GM19099 (cell line): ENCODE measurements at regions not wholly inside any gene's neighbourhood (a gene's known extent, or its start where the extent isn't known, plus 50 kb on each side); places are given as distances from the start of the nearest gene placed in this dataset.

Source experiments
- POLR2A ChIP-seq: IDR thresholded peaks from 3 replicates; pipeline ENCODE4 v1.6.1; 2011; ENCODE audit warnings: low read depth; ENCODE audit not compliant: insufficient read length; ENCODE audit errors: extremely low read depth

DNA sequence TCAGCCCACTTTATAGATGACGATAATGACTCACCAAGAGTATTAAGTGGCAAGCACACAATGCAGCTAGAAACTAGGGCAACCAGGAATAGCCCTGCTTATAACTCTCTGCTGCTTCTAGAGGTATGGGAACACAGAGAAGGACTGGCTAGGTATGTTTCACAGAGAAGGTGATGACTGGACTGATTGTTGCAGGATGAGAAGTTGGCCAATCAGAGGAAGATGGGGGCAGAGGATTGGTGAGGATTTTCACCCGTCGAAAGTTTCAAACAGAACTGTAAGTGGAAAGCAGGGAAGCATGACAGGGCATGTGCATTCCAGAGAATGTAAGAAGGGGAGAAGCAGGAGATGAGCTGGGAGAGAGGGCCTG is 222.4 kb upstream of the JUN start:
- no peak for TF ChIP-seq POLR2A

DNA sequence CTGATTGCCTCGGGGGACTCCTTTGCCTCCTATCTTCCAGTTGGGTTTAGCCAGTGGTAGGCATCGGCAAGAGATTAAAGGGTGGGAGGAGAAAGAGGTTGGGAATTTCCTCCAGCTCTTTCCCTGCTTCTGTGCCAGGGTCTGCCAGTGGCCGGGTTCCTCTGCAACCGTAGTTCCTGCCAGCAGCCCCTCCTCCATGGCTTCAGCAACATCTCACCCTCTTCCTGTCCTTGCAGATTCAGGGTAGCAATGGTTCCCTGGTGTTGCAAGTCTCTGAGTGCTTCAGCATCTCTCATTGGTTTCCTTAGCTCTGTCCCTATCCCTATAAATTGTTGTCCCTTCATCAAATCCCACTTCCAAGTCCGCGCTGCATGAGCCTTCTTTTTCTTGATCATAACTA is 223.1 kb upstream of the JUN start:
- no peak for TF ChIP-seq POLR2A

DNA sequence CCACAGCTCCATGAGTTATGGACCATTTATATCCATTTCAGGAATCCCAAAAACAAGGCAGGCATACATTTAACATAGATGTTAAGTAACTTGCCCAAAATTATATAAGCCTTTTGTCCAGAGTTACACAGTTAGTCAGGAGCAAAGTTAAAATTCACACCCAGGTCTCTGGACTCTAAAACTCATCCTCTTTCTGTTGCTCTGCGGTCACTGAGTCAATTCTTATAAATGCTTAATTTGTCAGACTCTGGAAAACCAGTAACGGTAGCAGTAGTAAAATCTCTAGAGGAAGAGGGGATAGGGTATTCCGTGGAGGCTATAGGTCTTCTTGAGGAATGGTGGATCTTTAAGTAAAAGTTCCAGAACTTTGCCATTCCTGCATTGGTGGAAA is 223.6 kb upstream of the JUN start:
- TF ChIP-seq POLR2A, result no peak

DNA sequence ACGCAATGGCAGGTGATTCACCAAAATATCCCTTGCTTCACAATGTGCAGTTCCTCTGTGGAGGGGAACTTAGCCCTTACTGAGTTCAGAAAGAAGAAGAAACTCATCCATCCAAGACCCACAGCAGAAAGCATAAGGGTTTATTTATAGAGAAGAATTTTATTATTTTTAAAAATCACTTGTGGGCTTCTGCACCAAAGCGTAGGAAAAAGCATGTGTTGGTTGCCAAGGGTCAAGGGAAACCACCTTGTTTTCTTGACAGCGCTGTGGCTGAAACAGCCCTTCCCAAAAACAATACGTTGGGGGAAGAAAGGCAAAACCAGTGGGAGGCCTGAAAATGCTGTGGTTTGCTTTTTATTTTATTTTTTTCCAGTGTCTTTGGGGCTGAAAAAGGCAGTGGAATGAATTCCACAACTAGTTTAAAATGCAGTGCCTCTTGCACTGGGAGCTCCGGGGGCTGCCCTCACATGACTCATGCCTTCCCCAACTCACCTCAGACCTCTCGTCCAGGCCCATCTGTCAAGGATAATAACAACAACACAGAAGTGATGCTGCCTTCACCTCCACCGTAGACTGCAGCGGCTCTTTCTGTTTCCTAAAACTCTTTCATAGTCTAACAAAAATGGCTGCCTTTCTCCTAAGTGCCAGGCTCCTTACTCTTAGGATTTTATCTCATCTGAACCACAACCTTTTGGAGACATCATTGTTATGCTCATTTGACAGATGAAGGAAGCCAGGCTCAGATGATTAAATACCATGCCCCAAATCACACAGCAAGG is 224.2 kb upstream of the JUN start:
- TF ChIP-seq POLR2A, result no peak

DNA sequence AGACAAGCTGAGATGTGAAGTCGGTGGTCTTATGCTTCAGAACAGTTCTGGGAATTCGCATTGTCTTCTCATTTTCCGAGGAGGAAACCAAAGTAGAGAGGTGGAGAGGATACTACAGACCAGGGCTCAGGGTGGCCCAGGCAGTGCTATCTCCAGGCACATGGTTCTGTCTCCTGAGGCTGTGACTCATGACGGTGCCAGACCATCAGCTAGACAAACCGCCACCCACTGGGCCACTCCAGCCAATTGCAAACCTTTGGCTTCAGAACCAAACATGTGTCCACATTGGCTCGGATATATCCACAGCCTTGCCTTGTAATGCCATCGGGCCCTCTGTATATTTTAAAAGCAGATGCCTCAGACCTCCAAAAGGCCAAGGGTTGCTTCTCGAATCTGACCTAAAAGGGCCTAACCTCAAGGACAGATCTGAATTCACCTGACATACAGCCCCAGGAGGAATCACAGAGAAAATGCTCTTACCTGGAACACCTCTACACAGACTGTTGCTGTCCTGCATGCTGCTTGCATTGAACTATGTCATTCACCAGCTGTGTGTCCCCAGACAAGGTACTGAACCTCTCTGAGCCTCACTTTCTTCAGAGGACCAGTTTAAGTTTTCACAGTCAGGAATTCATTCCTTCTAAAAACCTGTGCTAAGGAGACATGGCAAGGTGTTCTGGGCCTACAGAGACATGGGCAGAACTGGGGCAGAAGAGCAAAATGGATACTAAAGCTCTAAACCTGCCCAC is 224.9 kb upstream of the JUN start:
- TF ChIP-seq POLR2A, result no peak

DNA sequence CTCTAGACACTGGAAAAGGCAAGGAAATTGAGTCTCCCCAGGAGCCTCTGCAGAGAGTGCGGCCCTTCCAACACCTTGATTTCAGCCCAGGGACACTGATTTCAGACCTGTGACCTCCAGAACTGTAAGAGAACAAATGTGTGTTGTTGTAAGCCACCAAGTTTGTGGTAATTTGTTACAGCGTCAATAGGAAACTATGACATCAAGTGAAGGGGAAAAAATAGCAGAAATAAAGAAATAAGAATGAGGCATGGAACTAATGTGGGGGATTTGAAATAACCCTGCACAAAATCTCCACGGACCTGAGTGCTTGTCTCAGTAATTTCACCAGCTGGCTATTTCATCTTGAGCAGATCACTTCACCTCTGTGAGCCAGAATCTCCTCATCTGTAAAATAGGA is 227.8 kb upstream of the JUN start:
- no peak for TF ChIP-seq POLR2A

DNA sequence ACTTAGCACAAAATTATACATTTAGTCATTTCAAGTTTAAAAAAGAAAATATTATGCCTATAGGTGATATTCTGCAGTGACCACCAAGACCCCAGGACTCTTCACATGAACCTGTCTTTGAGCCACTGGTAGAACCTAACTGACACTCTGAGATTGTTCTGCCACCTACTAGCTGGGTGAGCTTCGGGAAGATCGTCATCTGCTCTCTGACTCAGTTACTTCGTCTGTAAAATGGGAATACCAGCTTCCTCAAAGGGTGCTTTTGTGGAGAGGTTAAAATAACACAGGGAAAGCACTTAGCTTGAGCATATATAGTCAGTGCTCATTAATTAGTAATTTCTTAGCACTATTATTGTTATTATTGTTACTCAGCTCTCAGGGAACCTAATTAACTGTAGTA is 228.5 kb upstream of the JUN start:
- no peak for TF ChIP-seq POLR2A

DNA sequence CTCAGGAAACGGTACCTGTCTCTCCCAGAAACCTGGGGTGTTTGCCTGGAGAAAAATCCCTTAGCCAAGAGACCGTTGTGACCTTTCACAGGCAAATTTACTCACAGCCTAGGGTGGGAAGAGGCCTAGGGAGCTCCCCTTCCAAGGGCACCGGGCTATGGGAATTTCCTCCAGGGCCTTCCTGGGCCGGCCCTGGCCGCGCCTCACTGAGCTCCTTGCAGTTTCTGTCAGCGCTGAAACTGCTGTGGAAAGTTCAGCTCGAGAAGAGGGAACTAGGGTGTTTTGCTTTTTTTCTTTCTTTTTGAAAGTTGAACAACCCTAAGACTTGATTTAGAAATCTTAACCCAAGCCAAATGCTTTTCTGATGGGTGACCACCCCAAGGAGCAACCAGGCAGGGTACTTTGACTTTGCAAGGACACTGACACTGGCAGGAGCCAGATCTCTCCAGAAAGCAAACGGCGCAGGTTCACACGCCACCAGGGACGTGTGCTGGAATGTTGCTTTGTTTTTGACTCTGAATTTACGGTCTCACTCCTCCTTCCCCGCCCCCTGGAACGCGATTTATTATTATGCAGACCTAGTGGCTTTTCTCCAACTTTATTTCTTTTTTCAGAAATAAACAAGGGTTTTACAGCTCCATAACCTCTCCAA is 229.6 kb upstream of the JUN start:
- peak; percentile 39 for TF ChIP-seq POLR2A

DNA sequence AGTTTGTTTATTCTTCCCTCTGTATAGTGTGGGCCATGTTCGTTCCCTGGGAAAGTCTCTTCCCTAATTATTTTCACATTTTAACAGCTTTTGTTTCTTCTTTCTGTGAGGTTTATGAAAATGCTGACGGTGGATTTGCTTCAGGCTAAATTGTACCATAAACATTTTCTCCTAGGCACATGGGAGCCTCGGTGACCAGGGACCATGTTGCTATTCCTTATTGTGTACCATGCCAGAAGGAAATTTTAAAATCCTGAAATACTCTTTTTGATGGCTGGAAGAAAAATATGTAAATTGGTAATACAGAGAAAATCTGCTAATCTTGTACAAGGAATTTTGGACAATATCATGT is 230.1 kb upstream of the JUN start:
- no peak for TF ChIP-seq POLR2A

DNA sequence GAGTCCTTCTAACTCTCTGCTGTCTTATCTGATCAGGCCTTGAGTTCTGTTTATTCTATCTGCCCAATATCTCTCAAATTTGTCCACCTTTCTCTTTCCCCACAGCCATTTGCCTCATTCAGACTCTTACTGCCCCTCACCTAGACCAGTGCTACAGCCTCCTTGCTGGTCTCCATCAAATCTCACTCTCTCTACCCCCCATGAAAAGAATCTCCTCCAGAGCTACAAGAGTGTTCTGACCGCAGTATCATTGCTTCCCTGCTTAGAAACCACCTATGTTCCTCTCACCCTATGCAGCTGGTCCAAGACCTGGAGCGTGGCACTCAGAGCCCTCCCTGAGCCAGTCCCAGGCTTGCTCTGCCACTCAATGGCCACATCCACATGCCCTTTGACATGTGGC is 231.0 kb upstream of the JUN start:
- TF ChIP-seq POLR2A, result no peak

DNA sequence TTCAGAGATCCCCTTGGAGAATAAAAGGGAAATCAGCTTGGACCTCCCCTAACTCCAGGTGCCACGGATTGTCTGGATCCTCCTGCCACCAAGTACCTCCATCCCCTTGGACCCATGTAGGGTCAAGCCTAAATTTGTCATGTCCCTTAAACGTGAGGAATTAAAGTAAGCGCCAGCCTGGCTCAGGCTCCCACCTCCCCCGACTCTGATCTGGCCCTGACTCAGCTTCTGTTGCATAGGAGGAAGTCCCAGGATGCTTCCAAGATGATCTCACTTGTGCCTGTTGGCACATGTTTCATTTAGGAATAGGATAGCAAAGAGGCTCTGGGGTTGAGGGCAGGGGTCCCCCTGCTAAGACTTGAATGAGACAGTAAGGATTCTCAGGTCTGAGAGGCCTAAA is 231.9 kb upstream of the JUN start:
- no peak for TF ChIP-seq POLR2A

DNA sequence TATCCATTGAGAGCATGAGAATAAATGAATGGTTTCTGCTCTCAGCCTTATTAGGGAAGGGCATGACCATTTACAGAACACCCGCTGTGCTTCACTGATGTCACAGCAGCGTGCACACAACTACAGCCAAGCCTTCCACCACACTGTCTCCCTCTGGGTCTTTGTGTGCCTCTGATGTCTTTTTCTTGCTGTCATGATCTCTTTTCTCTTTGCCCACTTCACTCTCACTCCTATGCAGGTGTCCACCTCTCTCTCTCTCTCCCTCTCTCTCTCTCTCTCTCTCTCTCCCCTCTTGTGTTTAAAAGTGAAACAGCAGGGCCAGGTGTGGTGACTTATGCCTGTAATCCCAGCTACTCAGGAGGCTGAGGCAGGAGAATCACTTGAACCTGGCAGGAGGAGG is 232.5 kb upstream of the JUN start:
- no peak for TF ChIP-seq POLR2A

DNA sequence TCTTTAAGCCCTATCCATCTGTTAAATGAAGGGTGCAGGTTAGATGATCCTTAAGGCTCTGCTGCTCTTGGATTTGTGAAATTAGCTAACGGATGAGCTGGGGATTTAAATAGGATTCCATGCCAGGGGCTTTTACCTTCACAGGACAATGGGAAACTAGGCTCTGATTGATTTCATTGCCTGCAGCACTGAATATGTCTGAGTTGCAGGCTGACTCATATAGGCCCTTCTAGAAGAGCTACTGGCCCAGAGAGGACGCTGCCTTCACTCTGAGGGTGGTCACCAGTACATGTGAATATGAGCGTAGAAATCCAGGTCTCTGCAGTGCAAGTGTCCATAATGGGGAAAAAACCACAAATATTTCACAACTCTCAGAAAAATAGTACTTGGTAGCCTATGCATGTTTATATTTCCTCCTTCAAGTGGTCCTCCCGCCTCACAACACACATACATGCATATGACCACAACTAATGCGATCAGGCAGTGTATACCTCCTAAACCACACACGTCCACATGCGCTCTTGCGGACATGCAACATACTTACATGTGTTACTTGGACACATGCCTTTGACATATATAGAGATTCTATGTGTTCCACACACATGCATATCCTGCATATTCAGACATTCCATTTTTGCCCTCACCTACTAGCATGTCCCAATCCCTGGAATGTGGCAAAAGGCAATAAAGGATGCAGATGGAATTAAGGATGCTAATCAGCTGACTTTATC is 233.8 kb upstream of the JUN start:
- TF ChIP-seq POLR2A, result no peak

DNA sequence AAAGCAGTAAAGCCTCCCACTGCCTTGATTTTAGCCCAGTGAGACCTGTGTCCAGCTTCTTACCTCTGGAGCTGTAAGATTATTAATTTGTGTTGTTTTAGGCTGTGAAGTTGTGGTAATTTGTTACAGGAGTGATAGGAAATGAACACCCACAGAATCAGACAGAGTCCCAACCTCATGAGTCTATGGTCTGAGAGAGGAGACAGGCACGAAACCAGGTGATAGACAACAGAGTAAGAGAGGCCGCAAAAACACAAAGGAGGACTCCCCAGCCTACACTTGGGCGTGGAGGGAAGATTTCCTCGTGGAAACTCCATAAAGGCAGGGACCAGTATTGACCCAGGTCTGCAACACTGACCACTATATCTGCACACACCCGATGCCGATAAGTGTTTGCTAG is 234.6 kb upstream of the JUN start:
- no peak for TF ChIP-seq POLR2A

DNA sequence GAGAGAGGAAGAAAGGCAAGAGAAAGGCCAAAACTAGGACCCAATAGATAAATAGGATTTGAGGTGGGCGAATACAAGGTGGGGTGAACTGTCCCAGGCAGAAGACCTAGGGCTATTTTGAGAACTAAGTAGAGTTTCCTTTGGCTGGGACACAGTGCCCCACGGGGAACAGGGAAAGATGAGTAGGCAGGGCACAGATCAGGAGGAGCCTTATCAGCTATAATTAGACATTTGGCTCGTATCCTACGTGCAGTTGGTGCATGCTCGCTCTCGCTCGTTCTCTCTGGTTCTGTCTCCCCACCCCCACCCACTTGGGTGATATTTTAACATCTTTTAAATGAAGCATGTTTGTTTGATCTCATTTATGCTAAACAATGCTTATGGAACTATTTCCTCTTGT is 235.0 kb upstream of the JUN start:
- no peak for TF ChIP-seq POLR2A
